ENCODE measurements at regions not wholly inside any gene's neighbourhood (a gene's known extent, or its start where the extent isn't known, plus 50 kb on each side); places are given as distances from the start of the nearest gene placed in this dataset.

DNA sequence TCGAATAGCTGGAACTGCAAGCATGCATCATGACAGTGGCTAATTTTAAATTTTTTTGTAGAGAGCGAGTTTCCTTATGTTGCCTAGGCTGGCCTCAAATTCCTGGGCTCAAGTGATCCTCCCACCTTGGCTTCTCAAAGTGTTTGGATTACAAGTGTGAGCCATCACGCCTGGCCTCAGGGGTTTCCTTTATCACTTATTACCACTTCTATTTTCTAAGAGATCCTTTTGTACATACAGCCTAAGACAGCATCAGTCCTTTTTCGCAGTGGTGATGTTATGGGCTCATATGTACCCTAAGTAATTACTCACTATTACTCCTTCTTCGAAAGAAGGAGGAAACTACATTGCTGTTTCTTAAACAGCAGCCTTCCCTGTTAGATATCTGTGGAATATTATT is 54.1 kb upstream of the CDKN2AIP start (continued):
- TF ChIP-seq MEF2B (IDR thresholded peaks at IDR 0.05; ENCODE audit: partially characterized antibody, poor library complexity, severe bottlenecking) (no peak), JUND (IDR thresholded peaks at IDR 0.05; ENCODE audit: low read depth, low read length) (no peak), NFIC (IDR thresholded peaks at IDR 0.05; ENCODE audit: low read depth, low read length) (no peak)
- TF ChIP-seq, protein P1, sequence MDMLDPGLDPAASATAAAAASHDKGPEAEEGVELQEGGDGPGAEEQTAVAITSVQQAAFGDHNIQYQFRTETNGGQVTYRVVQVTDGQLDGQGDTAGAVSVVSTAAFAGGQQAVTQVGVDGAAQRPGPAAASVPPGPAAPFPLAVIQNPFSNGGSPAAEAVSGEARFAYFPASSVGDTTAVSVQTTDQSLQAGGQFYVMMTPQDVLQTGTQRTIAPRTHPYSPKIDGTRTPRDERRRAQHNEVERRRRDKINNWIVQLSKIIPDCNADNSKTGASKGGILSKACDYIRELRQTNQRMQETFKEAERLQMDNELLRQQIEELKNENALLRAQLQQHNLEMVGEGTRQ (IDR thresholded peaks at IDR 0.05; ENCODE audit: borderline replicate concordance, low read depth, low read length), result no peak

DNA sequence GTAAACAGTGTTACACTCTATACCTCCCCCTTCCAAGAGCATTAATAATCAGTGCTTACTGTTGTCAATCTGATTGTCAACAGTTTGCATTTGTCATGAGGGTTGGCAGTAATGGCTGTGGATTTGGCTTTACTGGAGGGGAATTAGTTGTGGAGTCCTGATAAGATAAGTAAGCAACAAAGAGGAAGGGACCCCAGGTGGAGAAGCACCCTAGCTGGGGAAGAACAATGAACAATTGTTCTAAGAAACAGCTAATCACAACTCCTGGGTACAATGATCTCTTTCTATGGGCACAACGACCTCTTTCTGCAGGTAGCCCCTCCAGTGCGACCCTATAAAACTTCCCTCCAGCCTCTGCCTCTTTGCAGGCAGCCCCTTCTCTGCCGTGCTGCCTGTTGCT is 53.2 kb upstream of the CDKN2AIP start:
- DNase-seq (ENCODE audit: low read depth, low spot score) (no peak), ATAC-seq (no peak), FAIRE-seq (no peak)
- intact Hi-C loops (cut with micrococcal nuclease; ENCODE audit: unreplicated experiment) (no loop called here), in situ Hi-C loops (cut with MboI) (no loop called here)
- Histone ChIP-seq H3K79me2 (ENCODE audit: control insufficient read depth, insufficient read depth, low read length) (no peaks in the 10 kb centered on the region), H3K27ac (ENCODE audit: control insufficient read depth, insufficient read depth) (no peak overlapping the region), H3K9ac (ENCODE audit: control insufficient read depth, insufficient read depth, low read length) (no peak overlapping the region), H3K9me3 (replicated peaks; ENCODE audit: control insufficient read depth, insufficient read depth, low read length) (no peaks in the 10 kb centered on the region), H3K4me3 (no peak overlapping the region), H3K36me3 (ENCODE audit: control insufficient read depth in 2 of 2, insufficient read depth in 2 of 2, low read length in 1 of 2) (no peaks in the 10 kb centered on the region), H3K27me3 (replicated peaks in 1 of 2; ENCODE audit: control insufficient read depth in 2 of 2, insufficient read depth in 2 of 2, low read length in 1 of 2) (no peaks in the 10 kb centered on the region; a peak in 1 of 4 replicates), H4K20me1 (ENCODE audit: control insufficient read depth, insufficient read depth) (no peaks in the 10 kb centered on the region), H2AFZ (ENCODE audit: control insufficient read depth, low read depth, low read length) (no peak overlapping the region), H3K4me1 (ENCODE audit: control insufficient read depth, insufficient read depth, low read length) (no peaks in the 10 kb centered on the region), H3K4me2 (ENCODE audit: control insufficient read depth, insufficient read depth) (no peak overlapping the region)
- ChIA-PET CTCF (interaction anchor here (0.7 kb wide), 1 partner anchor 136 kb away, joined by 3 read pairs; no protein-coding TSS in a partner anchor), POLR2A (no interaction called here), RAD21 (ENCODE audit: unreplicated experiment) (no interaction called here), SMC1A (ENCODE audit: uncharacterized antibody, unreplicated experiment) (no interaction called here)
- WGBS (ENCODE audit: insufficient coverage, insufficient replicate concordance, low lambda C conversion rate, missing lambda C conversion rate), result 37% methylated on average over 3 of the region's 3 CpGs
- no TSS peak for BruUV-seq (replicated peaks)
- TF ChIP-seq, protein P2, sequence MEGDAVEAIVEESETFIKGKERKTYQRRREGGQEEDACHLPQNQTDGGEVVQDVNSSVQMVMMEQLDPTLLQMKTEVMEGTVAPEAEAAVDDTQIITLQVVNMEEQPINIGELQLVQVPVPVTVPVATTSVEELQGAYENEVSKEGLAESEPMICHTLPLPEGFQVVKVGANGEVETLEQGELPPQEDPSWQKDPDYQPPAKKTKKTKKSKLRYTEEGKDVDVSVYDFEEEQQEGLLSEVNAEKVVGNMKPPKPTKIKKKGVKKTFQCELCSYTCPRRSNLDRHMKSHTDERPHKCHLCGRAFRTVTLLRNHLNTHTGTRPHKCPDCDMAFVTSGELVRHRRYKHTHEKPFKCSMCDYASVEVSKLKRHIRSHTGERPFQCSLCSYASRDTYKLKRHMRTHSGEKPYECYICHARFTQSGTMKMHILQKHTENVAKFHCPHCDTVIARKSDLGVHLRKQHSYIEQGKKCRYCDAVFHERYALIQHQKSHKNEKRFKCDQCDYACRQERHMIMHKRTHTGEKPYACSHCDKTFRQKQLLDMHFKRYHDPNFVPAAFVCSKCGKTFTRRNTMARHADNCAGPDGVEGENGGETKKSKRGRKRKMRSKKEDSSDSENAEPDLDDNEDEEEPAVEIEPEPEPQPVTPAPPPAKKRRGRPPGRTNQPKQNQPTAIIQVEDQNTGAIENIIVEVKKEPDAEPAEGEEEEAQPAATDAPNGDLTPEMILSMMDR (IDR thresholded peaks at IDR 0.05 in 2 of 3, conservative IDR thresholded peaks at IDR 0.05 in 1 of 3; ENCODE audit: control insufficient read depth in 2 of 3, extremely low read depth in 1 of 3, insufficient read depth in 1 of 3, low read depth in 3 of 3, low read length in 3 of 3), result no peak
- TF ChIP-seq NFYB (IDR thresholded peaks at IDR 0.05; ENCODE audit: insufficient read depth, low read depth, low read length) (no peak), WRNIP1 (IDR thresholded peaks at IDR 0.05; ENCODE audit: borderline replicate concordance, low read depth, low read length) (no peak), POU2F2 (IDR thresholded peaks at IDR 0.05; ENCODE audit: borderline replicate concordance, low read depth, low read length) (no peak), BRCA1 (IDR thresholded peaks at IDR 0.05; ENCODE audit: low read depth, low read length) (no peak), STAT1 (conservative IDR thresholded peaks at IDR 0.05) (no peak), ZSCAN29 (IDR thresholded peaks at IDR 0.05) (no peak), CHD1 (IDR thresholded peaks at IDR 0.05; ENCODE audit: low read depth, low read length) (no peak)
- TF ChIP-seq, protein P3, sequence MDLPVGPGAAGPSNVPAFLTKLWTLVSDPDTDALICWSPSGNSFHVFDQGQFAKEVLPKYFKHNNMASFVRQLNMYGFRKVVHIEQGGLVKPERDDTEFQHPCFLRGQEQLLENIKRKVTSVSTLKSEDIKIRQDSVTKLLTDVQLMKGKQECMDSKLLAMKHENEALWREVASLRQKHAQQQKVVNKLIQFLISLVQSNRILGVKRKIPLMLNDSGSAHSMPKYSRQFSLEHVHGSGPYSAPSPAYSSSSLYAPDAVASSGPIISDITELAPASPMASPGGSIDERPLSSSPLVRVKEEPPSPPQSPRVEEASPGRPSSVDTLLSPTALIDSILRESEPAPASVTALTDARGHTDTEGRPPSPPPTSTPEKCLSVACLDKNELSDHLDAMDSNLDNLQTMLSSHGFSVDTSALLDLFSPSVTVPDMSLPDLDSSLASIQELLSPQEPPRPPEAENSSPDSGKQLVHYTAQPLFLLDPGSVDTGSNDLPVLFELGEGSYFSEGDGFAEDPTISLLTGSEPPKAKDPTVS (IDR thresholded peaks at IDR 0.05; ENCODE audit: low read depth, low read length), result no peak
- TF ChIP-seq, protein P4, sequence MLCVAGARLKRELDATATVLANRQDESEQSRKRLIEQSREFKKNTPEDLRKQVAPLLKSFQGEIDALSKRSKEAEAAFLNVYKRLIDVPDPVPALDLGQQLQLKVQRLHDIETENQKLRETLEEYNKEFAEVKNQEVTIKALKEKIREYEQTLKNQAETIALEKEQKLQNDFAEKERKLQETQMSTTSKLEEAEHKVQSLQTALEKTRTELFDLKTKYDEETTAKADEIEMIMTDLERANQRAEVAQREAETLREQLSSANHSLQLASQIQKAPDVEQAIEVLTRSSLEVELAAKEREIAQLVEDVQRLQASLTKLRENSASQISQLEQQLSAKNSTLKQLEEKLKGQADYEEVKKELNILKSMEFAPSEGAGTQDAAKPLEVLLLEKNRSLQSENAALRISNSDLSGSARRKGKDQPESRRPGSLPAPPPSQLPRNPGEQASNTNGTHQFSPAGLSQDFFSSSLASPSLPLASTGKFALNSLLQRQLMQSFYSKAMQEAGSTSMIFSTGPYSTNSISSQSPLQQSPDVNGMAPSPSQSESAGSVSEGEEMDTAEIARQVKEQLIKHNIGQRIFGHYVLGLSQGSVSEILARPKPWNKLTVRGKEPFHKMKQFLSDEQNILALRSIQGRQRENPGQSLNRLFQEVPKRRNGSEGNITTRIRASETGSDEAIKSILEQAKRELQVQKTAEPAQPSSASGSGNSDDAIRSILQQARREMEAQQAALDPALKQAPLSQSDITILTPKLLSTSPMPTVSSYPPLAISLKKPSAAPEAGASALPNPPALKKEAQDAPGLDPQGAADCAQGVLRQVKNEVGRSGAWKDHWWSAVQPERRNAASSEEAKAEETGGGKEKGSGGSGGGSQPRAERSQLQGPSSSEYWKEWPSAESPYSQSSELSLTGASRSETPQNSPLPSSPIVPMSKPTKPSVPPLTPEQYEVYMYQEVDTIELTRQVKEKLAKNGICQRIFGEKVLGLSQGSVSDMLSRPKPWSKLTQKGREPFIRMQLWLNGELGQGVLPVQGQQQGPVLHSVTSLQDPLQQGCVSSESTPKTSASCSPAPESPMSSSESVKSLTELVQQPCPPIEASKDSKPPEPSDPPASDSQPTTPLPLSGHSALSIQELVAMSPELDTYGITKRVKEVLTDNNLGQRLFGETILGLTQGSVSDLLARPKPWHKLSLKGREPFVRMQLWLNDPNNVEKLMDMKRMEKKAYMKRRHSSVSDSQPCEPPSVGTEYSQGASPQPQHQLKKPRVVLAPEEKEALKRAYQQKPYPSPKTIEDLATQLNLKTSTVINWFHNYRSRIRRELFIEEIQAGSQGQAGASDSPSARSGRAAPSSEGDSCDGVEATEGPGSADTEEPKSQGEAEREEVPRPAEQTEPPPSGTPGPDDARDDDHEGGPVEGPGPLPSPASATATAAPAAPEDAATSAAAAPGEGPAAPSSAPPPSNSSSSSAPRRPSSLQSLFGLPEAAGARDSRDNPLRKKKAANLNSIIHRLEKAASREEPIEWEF (IDR thresholded peaks at IDR 0.05; ENCODE audit: insufficient replicate concordance, low read depth, low read length), result no peak

All from GM12878 (cell line).